SH-SY5Y (cell line): ENCODE measurements at regions not wholly inside any gene's neighbourhood (a gene's known extent, or its start where the extent isn't known, plus 50 kb on each side); places are given as distances from the start of the nearest gene placed in this dataset.

ENCODE experiments used
- GATA2 ChIP-seq: IDR thresholded peaks from 2 replicates; pipeline ENCODE4 v1.6.1; 2011; ENCODE audit warnings: mild to moderate bottlenecking, low read depth, low read length
- GATA3 ChIP-seq: IDR thresholded peaks from 2 replicates; pipeline ENCODE4 v1.6.1; 2011; ENCODE audit warnings: low read depth, mild to moderate bottlenecking, low read length, moderate library complexity

GRCh38 chr9:119020284-119020683 is 349.0 kb downstream of the BRINP1 start:
- TF ChIP-seq GATA2 = no peak
- TF ChIP-seq GATA3 = no peak
